HUES48 (cell line): ENCODE measurements at regions not wholly inside any gene's neighbourhood (a gene's known extent, or its start where the extent isn't known, plus 50 kb on each side); places are given as distances from the start of the nearest gene placed in this dataset.
A peak's percentile ranks its signal among the peaks of the same experiment; 100 is the strongest.
"Not testable (repeated sequence)": the region's sequence is repeated elsewhere in the genome, so short reads cannot be mapped to it uniquely, and the experiment has no call there.

Experiments used
- H3K27ac ChIP-seq: one replicate; pipeline ENCODE4 v1.7.0; 2013; ENCODE audit warnings: low read depth, low read length, inconsistent platforms
- H3K27me3 ChIP-seq: 2 replicates; pipeline ENCODE4 v1.6.1; 2013; ENCODE audit warnings: mild to moderate bottlenecking, low read length; ENCODE audit not compliant: control insufficient read depth, insufficient read depth
- H3K36me3 ChIP-seq: 2 replicates; pipeline ENCODE4 v1.6.1; 2013; ENCODE audit warnings: low read length; ENCODE audit not compliant: control insufficient read depth, insufficient read depth
- H3K4me1 ChIP-seq: 2 replicates; pipeline ENCODE4 v1.6.1; 2013; ENCODE audit warnings: mild to moderate bottlenecking, low read length; ENCODE audit not compliant: control insufficient read depth, insufficient read depth
- H3K4me3 ChIP-seq: 2 replicates; pipeline ENCODE4 v1.5.1; 2013; ENCODE audit warnings: mild to moderate bottlenecking, low read depth, low read length
- H3K9ac ChIP-seq: 2 replicates; pipeline ENCODE4 v1.6.1; 2013; ENCODE audit warnings: mild to moderate bottlenecking, low read depth, low read length, moderate library complexity
- H3K9me3 ChIP-seq: 2 replicates; pipeline ENCODE4 v1.6.1; 2013; ENCODE audit warnings: low read length; ENCODE audit not compliant: control insufficient read depth, insufficient read depth

GRCh38 chrX:13404777-13405176 is 84.9 kb upstream of the ATXN3L start:
- H3K4me1 ChIP-seq, H3K36me3 ChIP-seq, H3K4me3 ChIP-seq, H3K9me3 ChIP-seq, H3K27ac ChIP-seq, H3K27me3 ChIP-seq, H3K9ac ChIP-seq: not testable (repeated sequence)

GRCh38 chrX:13404364-13404763 is 84.5 kb upstream of the ATXN3L start:
- Histone ChIP-seq H3K4me3 (no peak overlapping the region), H3K9me3 (no peaks in the 10 kb centered on the region), H3K27ac (no peak overlapping the region), H3K4me1 (no peaks in the 10 kb centered on the region; the same call in none of the 2 replicates), H3K36me3 (no peaks in the 10 kb centered on the region), H3K9ac (no peak overlapping the region), H3K27me3 (no peaks in the 10 kb centered on the region)

- Histone ChIP-seq H3K4me3 (no peak overlapping the region), H3K36me3 (no peaks in the 10 kb centered on the region), H3K9ac (no peak overlapping the region), H3K27ac (no peak overlapping the region), H3K27me3 (no peaks in the 10 kb centered on the region), H3K9me3 (no peaks in the 10 kb centered on the region), H3K4me1 (peaks cover 12% of the 10 kb centered on the region)
Observed at GRCh38 chrX:13401724-13402123, 81.9 kb upstream of the ATXN3L start.

- Histone ChIP-seq H3K36me3 (no peaks in the 10 kb centered on the region), H3K9ac (no peak overlapping the region), H3K27ac (peak overlapping the region; percentile 52), H3K4me1 (peaks cover 12% of the 10 kb centered on the region), H3K9me3 (no peaks in the 10 kb centered on the region), H3K27me3 (no peaks in the 10 kb centered on the region), H3K4me3 (no peak overlapping the region)
Observed at GRCh38 chrX:13398839-13399238, 79.0 kb upstream of the ATXN3L start.

GRCh38 chrX:13397878-13398818 is 78.3 kb upstream of the ATXN3L start:
- peak overlapping the region; percentile 52 for H3K27ac ChIP-seq
- peaks cover 12% of the 10 kb centered on the region; the same call in 1 of the 2 replicates for H3K4me1 ChIP-seq
- no peaks in the 10 kb centered on the region for H3K36me3 ChIP-seq
- no peaks in the 10 kb centered on the region for H3K9me3 ChIP-seq
- no peak overlapping the region for H3K9ac ChIP-seq
- H3K27me3 ChIP-seq: no peaks in the 10 kb centered on the region
- H3K4me3 ChIP-seq: no peak overlapping the region

GRCh38 chrX:13396924-13397323 is 77.1 kb upstream of the ATXN3L start:
- no peaks in the 10 kb centered on the region for H3K27me3 ChIP-seq
- H3K9ac ChIP-seq: no peak overlapping the region
- no peaks in the 10 kb centered on the region for H3K36me3 ChIP-seq
- peaks cover 12% of the 10 kb centered on the region; the same call in 1 of the 2 replicates for H3K4me1 ChIP-seq
- no peak overlapping the region for H3K4me3 ChIP-seq
- no peak overlapping the region for H3K27ac ChIP-seq
- no peaks in the 10 kb centered on the region for H3K9me3 ChIP-seq

- Histone ChIP-seq H3K4me1 (peaks cover 4% of the 10 kb centered on the region; the same call in 1 of the 2 replicates), H3K27me3 (no peaks in the 10 kb centered on the region), H3K4me3 (no peak overlapping the region), H3K27ac (no peak overlapping the region), H3K9me3 (no peaks in the 10 kb centered on the region), H3K9ac (no peak overlapping the region), H3K36me3 (no peaks in the 10 kb centered on the region)
Observed at GRCh38 chrX:13389501-13389900, 69.6 kb upstream of the ATXN3L start.

- H3K4me1 ChIP-seq: peaks cover 12% of the 10 kb centered on the region
- H3K9ac ChIP-seq: no peak overlapping the region
- H3K27me3 ChIP-seq: no peaks in the 10 kb centered on the region
- H3K36me3 ChIP-seq: no peaks in the 10 kb centered on the region
- no peak overlapping the region for H3K27ac ChIP-seq
- H3K4me3 ChIP-seq: no peak overlapping the region
- H3K9me3 ChIP-seq: no peaks in the 10 kb centered on the region
Observed at GRCh38 chrX:13387666-13388494, 68.0 kb upstream of the ATXN3L start.

GRCh38 chrX:13386636-13387035 is 66.8 kb upstream of the ATXN3L start:
- Histone ChIP-seq H3K36me3 (no peaks in the 10 kb centered on the region), H3K27me3 (no peaks in the 10 kb centered on the region), H3K4me3 (no peak overlapping the region), H3K9ac (no peak overlapping the region), H3K27ac (no peak overlapping the region), H3K9me3 (no peaks in the 10 kb centered on the region), H3K4me1 (peaks cover 15% of the 10 kb centered on the region)

GRCh38 chrX:13386092-13386491 is 66.2 kb upstream of the ATXN3L start:
- Histone ChIP-seq H3K4me3 (no peak overlapping the region), H3K4me1 (peaks cover 15% of the 10 kb centered on the region), H3K27ac (no peak overlapping the region), H3K36me3 (no peaks in the 10 kb centered on the region), H3K9ac (no peak overlapping the region), H3K27me3 (no peaks in the 10 kb centered on the region), H3K9me3 (no peaks in the 10 kb centered on the region)

GRCh38 chrX:13383907-13384306 is 64.1 kb upstream of the ATXN3L start:
- no peaks in the 10 kb centered on the region for H3K9me3 ChIP-seq
- no peak overlapping the region for H3K4me3 ChIP-seq
- H3K36me3 ChIP-seq: no peaks in the 10 kb centered on the region
- H3K4me1 ChIP-seq: peaks cover 12% of the 10 kb centered on the region
- H3K27me3 ChIP-seq: no peaks in the 10 kb centered on the region
- no peak overlapping the region for H3K9ac ChIP-seq
- no peak overlapping the region for H3K27ac ChIP-seq
